ENCODE measurements at regions not wholly inside any gene's neighbourhood (a gene's known extent, or its start where the extent isn't known, plus 50 kb on each side); places are given as distances from the start of the nearest gene placed in this dataset.

- Mint-ChIP-seq H3K4me3 (no peak overlapping the region), H3K27me3 (ENCODE audit: low read depth, poor library complexity) (peaks cover under 1% of the 10 kb centered on the region), H3K9me3 (no peaks in the 10 kb centered on the region), H3K27ac (no peak overlapping the region), H3K36me3 (ENCODE audit: low read depth) (no peaks in the 10 kb centered on the region), H3K4me1 (peaks cover 9% of the 10 kb centered on the region)
- DNase-seq, result no peak
- TF ChIP-seq, protein P1, sequence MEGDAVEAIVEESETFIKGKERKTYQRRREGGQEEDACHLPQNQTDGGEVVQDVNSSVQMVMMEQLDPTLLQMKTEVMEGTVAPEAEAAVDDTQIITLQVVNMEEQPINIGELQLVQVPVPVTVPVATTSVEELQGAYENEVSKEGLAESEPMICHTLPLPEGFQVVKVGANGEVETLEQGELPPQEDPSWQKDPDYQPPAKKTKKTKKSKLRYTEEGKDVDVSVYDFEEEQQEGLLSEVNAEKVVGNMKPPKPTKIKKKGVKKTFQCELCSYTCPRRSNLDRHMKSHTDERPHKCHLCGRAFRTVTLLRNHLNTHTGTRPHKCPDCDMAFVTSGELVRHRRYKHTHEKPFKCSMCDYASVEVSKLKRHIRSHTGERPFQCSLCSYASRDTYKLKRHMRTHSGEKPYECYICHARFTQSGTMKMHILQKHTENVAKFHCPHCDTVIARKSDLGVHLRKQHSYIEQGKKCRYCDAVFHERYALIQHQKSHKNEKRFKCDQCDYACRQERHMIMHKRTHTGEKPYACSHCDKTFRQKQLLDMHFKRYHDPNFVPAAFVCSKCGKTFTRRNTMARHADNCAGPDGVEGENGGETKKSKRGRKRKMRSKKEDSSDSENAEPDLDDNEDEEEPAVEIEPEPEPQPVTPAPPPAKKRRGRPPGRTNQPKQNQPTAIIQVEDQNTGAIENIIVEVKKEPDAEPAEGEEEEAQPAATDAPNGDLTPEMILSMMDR (IDR thresholded peaks at IDR 0.05), result no peak
Observed at GRCh38 chr3:5576277-5577011, 388.9 kb downstream of the EDEM1 start.

DNA sequence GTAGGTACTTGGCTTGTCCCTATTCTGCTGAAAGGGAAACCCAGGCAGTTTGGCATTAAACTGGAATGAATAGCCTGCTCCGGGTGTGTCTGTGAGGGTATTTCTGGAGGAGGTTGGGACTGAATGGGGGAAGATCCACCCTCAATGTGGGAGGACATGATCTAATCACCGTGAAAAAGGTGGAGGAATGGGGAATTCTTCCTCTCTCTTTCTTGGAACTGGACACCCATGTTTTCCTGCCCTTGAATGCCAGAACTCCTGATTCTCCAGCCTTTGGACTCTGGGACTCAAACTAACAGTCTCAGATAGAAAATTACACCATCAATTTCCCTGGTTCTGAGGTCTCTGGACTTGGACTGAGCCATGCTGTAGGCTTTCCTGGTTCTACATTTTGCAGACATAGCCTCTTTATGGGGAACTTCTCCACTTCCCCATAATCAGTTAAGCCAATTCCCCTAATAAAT is 391.7 kb downstream of the EDEM1 start:
- no peak overlapping the region for H3K27ac Mint-ChIP-seq
- TF ChIP-seq, protein P1 (IDR thresholded peaks at IDR 0.05), result no peak
- no peaks in the 10 kb centered on the region for H3K4me1 Mint-ChIP-seq
- H3K4me3 Mint-ChIP-seq, result no peak overlapping the region
- H3K36me3 Mint-ChIP-seq (ENCODE audit: low read depth), result no peaks in the 10 kb centered on the region
- no peak for DNase-seq
- no peaks in the 10 kb centered on the region for H3K9me3 Mint-ChIP-seq
- peaks cover 2% of the 10 kb centered on the region for H3K27me3 Mint-ChIP-seq (ENCODE audit: low read depth, poor library complexity)

DNA sequence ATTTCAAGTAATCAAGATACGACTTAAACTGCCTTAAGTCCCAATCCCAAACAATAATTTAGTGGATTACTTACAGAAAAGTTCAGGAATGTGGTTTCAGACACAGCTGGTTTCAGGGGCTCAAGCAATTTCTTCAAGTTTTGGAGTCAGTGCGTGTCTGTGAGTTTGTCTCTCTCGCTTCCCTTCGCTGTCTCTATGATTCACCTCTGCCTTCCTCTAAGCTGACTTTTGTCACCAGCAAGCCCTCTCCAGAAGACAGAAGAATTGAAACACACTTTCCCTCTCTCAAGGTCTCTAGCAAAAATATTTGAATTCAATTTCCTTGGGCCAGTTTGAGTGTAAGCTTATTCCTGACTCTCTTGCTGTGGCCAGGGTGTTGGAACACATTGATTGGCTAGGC is 392.4 kb downstream of the EDEM1 start:
- TF ChIP-seq, protein P1 (IDR thresholded peaks at IDR 0.05), result no peak
- Mint-ChIP-seq H3K9me3 (no peaks in the 10 kb centered on the region), H3K36me3 (ENCODE audit: low read depth) (no peaks in the 10 kb centered on the region), H3K4me1 (no peaks in the 10 kb centered on the region), H3K27me3 (ENCODE audit: low read depth, poor library complexity) (peaks cover 2% of the 10 kb centered on the region), H3K27ac (no peak overlapping the region), H3K4me3 (no peak overlapping the region)
- no peak for DNase-seq

GRCh38 chr3:5580826-5581225 is 393.3 kb downstream of the EDEM1 start:
- H3K4me3 Mint-ChIP-seq, result no peak overlapping the region
- no peak overlapping the region for H3K27ac Mint-ChIP-seq
- TF ChIP-seq, protein P1 (IDR thresholded peaks at IDR 0.05), result no peak
- no peaks in the 10 kb centered on the region for H3K9me3 Mint-ChIP-seq
- no peaks in the 10 kb centered on the region for H3K4me1 Mint-ChIP-seq
- H3K36me3 Mint-ChIP-seq (ENCODE audit: low read depth), result no peaks in the 10 kb centered on the region
- DNase-seq, result no peak
- peaks cover 2% of the 10 kb centered on the region for H3K27me3 Mint-ChIP-seq (ENCODE audit: low read depth, poor library complexity)

- Mint-ChIP-seq H3K36me3 (ENCODE audit: low read depth) (no peaks in the 10 kb centered on the region), H3K27me3 (ENCODE audit: low read depth, poor library complexity) (peaks cover 2% of the 10 kb centered on the region), H3K4me3 (no peak overlapping the region), H3K27ac (no peak overlapping the region), H3K4me1 (no peaks in the 10 kb centered on the region), H3K9me3 (no peaks in the 10 kb centered on the region)
- TF ChIP-seq, protein P1 (IDR thresholded peaks at IDR 0.05), result no peak
- DNase-seq, result no peak
Observed at GRCh38 chr3:5581743-5582142, 394.2 kb downstream of the EDEM1 start.

GRCh38 chr3:5583920-5584319 is 396.4 kb downstream of the EDEM1 start:
- no peaks in the 10 kb centered on the region for H3K36me3 Mint-ChIP-seq (ENCODE audit: low read depth)
- H3K4me3 Mint-ChIP-seq, result no peak overlapping the region
- TF ChIP-seq, protein P1 (IDR thresholded peaks at IDR 0.05), result no peak
- DNase-seq, result no peak
- H3K27ac Mint-ChIP-seq, result no peak overlapping the region
- H3K4me1 Mint-ChIP-seq, result no peaks in the 10 kb centered on the region
- H3K9me3 Mint-ChIP-seq, result no peaks in the 10 kb centered on the region
- H3K27me3 Mint-ChIP-seq (ENCODE audit: low read depth, poor library complexity), result peaks cover 2% of the 10 kb centered on the region

All from nephron progenitor cell (in vitro differentiated cells).